K562 (cell line): ENCODE measurements at regions not wholly inside any gene's neighbourhood (a gene's known extent, or its start where the extent isn't known, plus 50 kb on each side); places are given as distances from the start of the nearest gene placed in this dataset.

ENCODE experiments used
- ATAC-seq: fragments of 200-7000 bp; cut with Tn5 transposase; 3 replicates; pipeline ENCODE4 v1.9.1; 2020; ENCODE audit warnings: moderate library complexity
- BruUV-seq: library from RNA; stranded (reverse); fragments of 400-500 nt; replicated peaks from 2 replicates; lab custom pipeline; 2021; lab: Mats Ljungman, UMichigan
- CTCF ChIA-PET: fragments of 300-600 bp; formaldehyde crosslinking; extraction: SDS; loops from one replicate; lab custom pipeline; 2021; ENCODE audit warnings: low intra/inter-chr PET ratio; lab: Yijun Ruan, JAX
- POLR2A ChIA-PET: fragments of 300-600, 350-650 bp; sonication (Branson Sonifier 250); formaldehyde crosslinking; extraction: SDS; loops from one replicate; lab custom pipeline; 2021; ENCODE audit warnings: antibody characterized with exemption, inconsistent platforms; lab: Yijun Ruan, JAX
- DNase-seq, 4 experiments: peaks; one replicate each; pipeline versions ENCODE4 v3.0.0 to v3.0.0-alpha.2; 2011 to 2018; ENCODE audit warnings: low spot score in 3 of 4, mixed read lengths in 3 of 4; ENCODE audit errors: extremely low read depth in 1 of 4
- FAIRE-seq: peaks from 2 replicates; lab custom pipeline; 2011; peaks lifted over from hg19 to GRCh38; lab: Jason Lieb, UNC
- H2AFZ ChIP-seq: 2 replicates; pipeline ENCODE4 v1.6.0; 2011; ENCODE audit warnings: low read depth, low read length, control low read depth, inconsistent platforms
- H3K27ac ChIP-seq: fragments of 200-600 bp; 3 replicates; pipeline ENCODE4 v1.8.0; 2011; ENCODE audit warnings: low read depth, mild to moderate bottlenecking, control low read depth, inconsistent platforms, low read length, moderate library complexity, mixed read lengths; ENCODE audit errors: extremely low read depth
- H3K27me3 ChIP-seq, 2 experiments: fragments of 300-600 bp in 1 of 2; 2 replicates in 1 of 2; 3 replicates in 1 of 2; pipeline versions ENCODE4 v1.6.0 to v1.8.0; 2011; ENCODE audit warnings: inconsistent platforms in 2 of 2, low read length in 2 of 2, mild to moderate bottlenecking in 1 of 2, mixed read lengths in 1 of 2, moderate library complexity in 1 of 2; ENCODE audit not compliant: control insufficient read depth in 2 of 2, insufficient read depth in 2 of 2
- H3K36me3 ChIP-seq: fragments of 300-600 bp; 3 replicates; pipeline ENCODE4 v1.8.0; 2011; ENCODE audit warnings: mild to moderate bottlenecking, low read length, inconsistent platforms; ENCODE audit not compliant: control insufficient read depth, insufficient read depth
- H3K4me1 ChIP-seq, 2 experiments: fragments of 200-600 bp in 1 of 2; replicated peaks in 1 of 2; 2 replicates in 1 of 2; 3 replicates in 1 of 2; pipeline versions ENCODE4 v1.5.1 to v1.8.0; 2011; ENCODE audit warnings: inconsistent platforms in 2 of 2, low read length in 2 of 2, mild to moderate bottlenecking in 1 of 2, mixed read lengths in 1 of 2, moderate library complexity in 1 of 2; ENCODE audit not compliant: control insufficient read depth in 2 of 2, insufficient read depth in 2 of 2
- H3K4me2 ChIP-seq: 2 replicates; pipeline ENCODE4 v1.6.1; 2011; ENCODE audit warnings: low read length, control low read depth, inconsistent platforms, mixed read lengths; ENCODE audit not compliant: insufficient read depth
- H3K4me3 ChIP-seq: fragments of 200-600 bp; sonication (generic), shearing (Covaris generic); 2 replicates; pipeline ENCODE4 v1.5.1; 2016; ENCODE audit warnings: control low read depth, inconsistent platforms
- H3K79me2 ChIP-seq: fragments of 200-600 bp; 3 replicates; pipeline ENCODE4 v1.8.0; 2011; ENCODE audit warnings: low read length, inconsistent platforms; ENCODE audit not compliant: control insufficient read depth, insufficient read depth
- H3K9ac ChIP-seq, 2 experiments: 2 replicates each; pipeline versions ENCODE4 v1.6.0 to v1.6.1; 2011; ENCODE audit warnings: low read depth in 2 of 2, low read length in 2 of 2, control low read depth in 1 of 2, inconsistent platforms in 1 of 2, mild to moderate bottlenecking in 1 of 2, mixed read lengths in 1 of 2; ENCODE audit not compliant: insufficient read depth in 1 of 2
- H3K9me1 ChIP-seq: one replicate; pipeline ENCODE4 v1.6.0; 2011; ENCODE audit warnings: inconsistent platforms, mild to moderate bottlenecking, low read length, moderate library complexity; ENCODE audit not compliant: control insufficient read depth, insufficient read depth
- H3K9me3 ChIP-seq: replicated peaks from 2 replicates; pipeline ENCODE4 v1.5.1; 2011; ENCODE audit warnings: low read depth, low read length, inconsistent platforms; ENCODE audit not compliant: control insufficient read depth, insufficient read depth
- H4K20me1 ChIP-seq: replicated peaks from 2 replicates; pipeline ENCODE4 v1.6.1; 2011; ENCODE audit warnings: low read length, inconsistent platforms, mixed read lengths; ENCODE audit not compliant: control insufficient read depth, insufficient read depth
- ERF ChIP-seq: fragments of 450-650 bp; formaldehyde crosslinking; IDR thresholded peaks from 2 replicates; pipeline ENCODE4 v1.4.0; 2020; ENCODE audit warnings: mild to moderate bottlenecking, mixed read lengths
- HBP1 ChIP-seq: fragments of 450-650 bp; formaldehyde crosslinking; IDR thresholded peaks from 2 replicates; pipeline ENCODE4 v1.4.0; 2022; ENCODE audit warnings: missing genetic modification characterization
- ZNF175 ChIP-seq: fragments of 200-800 bp; sonication (Bioruptor generic); IDR thresholded peaks from 2 replicates; pipeline ENCODE4 v1.6.1; 2016; ENCODE audit warnings: low read depth, mild to moderate bottlenecking, missing genetic modification characterization, missing compliant biosample characterization
- WGBS: fragments of 100-300 bp; shearing (Covaris generic); methylation state at CpG from one replicate; pipeline ENCODE4 v1.1.6; 2016; ENCODE audit warnings: low coverage, mixed read lengths; ENCODE audit not compliant: insufficient coverage; ENCODE audit errors: missing lambda C conversion rate; 5-methylcytosine and 5-hydroxymethylcytosine counted together
- in situ Hi-C: fragments of 300-500 bp; cut with MboI; formaldehyde crosslinking; loops from 4 replicates; pipeline ENCODE4 v1.15.0; 2018; ENCODE audit warnings: inconsistent platforms, mixed read lengths
- intact Hi-C: fragments of 100-400 bp; cut with micrococcal nuclease; formaldehyde crosslinking; loops from 2 replicates; pipeline ENCODE4 v1.14.2; 2022
- TF ChIP-seq, protein P1 (sequence below): sonication (generic); IDR thresholded peaks from 2 replicates; pipeline ENCODE4 v1.6.1; 2016

DNA sequence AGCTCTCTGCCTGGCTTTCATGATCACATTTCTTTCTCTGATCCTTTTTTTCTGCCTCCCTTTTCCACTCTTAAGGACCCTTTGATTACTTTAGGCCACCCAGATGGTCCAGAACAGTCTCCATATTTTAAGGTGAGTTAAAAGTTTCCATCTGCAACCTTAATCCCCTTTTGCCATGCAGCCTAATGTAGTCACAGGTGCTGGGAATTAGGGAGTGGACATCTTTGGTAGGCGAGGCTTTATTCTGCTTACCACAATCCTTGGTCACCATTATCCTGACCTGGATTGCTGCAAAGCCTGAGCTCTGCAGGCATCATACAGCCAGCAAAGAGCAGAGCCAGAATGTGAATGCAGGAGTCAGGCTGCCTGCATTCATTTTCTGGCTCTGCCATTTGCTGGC, 95.9 kb downstream of the XCL2 start:
- H4K20me1 ChIP-seq: no peaks in the 10 kb centered on the region
- FAIRE-seq (no peak), ATAC-seq (no peak), DNase-seq (no peak)
- in situ Hi-C loops (loop anchor here (10.0 kb wide), 1 partner anchor 907 kb away; no protein-coding TSS in a partner anchor), intact Hi-C loops (loop anchor here (5.0 to 10.0 kb wide), 2 partner anchors 659 to 1097 kb away; partner anchors contain the start of gene ATP1B1)
- BruUV-seq: no TSS peak
- no peaks in the 10 kb centered on the region for H3K9me1 ChIP-seq
- no peak overlapping the region for H2AFZ ChIP-seq
- 0 out of 5 replicates have a peak, but pooled peaks cover 0 to 2% of the 10 kb centered on the region in 2 experiments for H3K27me3 ChIP-seq
- no peaks in the 10 kb centered on the region for H3K79me2 ChIP-seq
- H3K9ac ChIP-seq: no peak overlapping the region
- no peak overlapping the region for H3K4me2 ChIP-seq
- 12% methylated on average over 1 of the region's 1 CpG for WGBS
- H3K36me3 ChIP-seq: no peaks in the 10 kb centered on the region
- ChIA-PET POLR2A (no interaction called here), CTCF (no interaction called here)
- peaks cover 0 to 8% of the 10 kb centered on the region in 2 experiments; a peak in 2 of 5 replicates for H3K4me1 ChIP-seq
- TF ChIP-seq ERF (CRISPR knock-in tag) (no peak), HBP1 (CRISPR knock-in tag) (no peak), ZNF175 (CRISPR knock-in tag) (no peak)
- TF ChIP-seq, protein P1, sequence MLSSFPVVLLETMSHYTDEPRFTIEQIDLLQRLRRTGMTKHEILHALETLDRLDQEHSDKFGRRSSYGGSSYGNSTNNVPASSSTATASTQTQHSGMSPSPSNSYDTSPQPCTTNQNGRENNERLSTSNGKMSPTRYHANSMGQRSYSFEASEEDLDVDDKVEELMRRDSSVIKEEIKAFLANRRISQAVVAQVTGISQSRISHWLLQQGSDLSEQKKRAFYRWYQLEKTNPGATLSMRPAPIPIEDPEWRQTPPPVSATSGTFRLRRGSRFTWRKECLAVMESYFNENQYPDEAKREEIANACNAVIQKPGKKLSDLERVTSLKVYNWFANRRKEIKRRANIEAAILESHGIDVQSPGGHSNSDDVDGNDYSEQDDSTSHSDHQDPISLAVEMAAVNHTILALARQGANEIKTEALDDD: no peak
- no peak overlapping the region for H3K4me3 ChIP-seq
- H3K27ac ChIP-seq: no peak overlapping the region
- H3K9me3 ChIP-seq: peaks cover 5% of the 10 kb centered on the region; the same call in 1 of the 2 replicates
